ENCODE measurements at regions not wholly inside any gene's neighbourhood (a gene's known extent, or its start where the extent isn't known, plus 50 kb on each side); places are given as distances from the start of the nearest gene placed in this dataset.

- ATAC-seq, result no peak
- H3K9me3 ChIP-seq (ENCODE audit: control insufficient read depth, low read length, poor library complexity, severe bottlenecking), result no peaks in the 10 kb centered on the region
- no peak for DNase-seq
- H3K4me3 Mint-ChIP-seq, result no peak overlapping the region
- no peaks in the 10 kb centered on the region for H3K4me1 Mint-ChIP-seq
- peaks cover 63% of the 10 kb centered on the region for H3K27me3 Mint-ChIP-seq
- no peaks in the 10 kb centered on the region for H3K36me3 Mint-ChIP-seq (ENCODE audit: low read depth)
- H3K27ac Mint-ChIP-seq, result no peak overlapping the region
Measured at GRCh38 chr2:18428516-18428915, 131.9 kb downstream of the RDH14 start.

DNA sequence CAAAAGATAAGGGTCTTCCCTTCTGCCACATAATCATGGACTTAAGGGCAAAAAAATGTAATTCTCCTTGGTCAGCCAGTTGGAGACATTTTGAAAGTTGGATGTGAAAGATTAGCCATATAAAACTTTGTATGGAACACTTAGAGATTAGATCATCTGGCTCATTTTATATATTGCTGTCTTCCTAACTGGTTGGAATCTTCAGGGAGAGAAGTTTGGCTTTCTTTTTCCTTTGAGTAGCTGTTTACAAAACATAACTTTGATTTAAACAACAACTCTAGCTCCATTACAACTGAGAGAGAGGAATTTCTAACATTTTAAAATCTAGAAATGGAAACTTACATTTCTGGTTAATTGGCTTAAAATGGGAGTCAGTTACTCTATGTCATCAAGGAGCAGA lies 132.7 kb downstream of the RDH14 start:
- no peaks in the 10 kb centered on the region for H3K36me3 Mint-ChIP-seq (ENCODE audit: low read depth)
- peaks cover 59% of the 10 kb centered on the region for H3K27me3 Mint-ChIP-seq
- ATAC-seq (no peak), DNase-seq (no peak)
- H3K4me3 Mint-ChIP-seq, result no peak overlapping the region
- H3K27ac Mint-ChIP-seq, result no peak overlapping the region
- no peaks in the 10 kb centered on the region for H3K9me3 ChIP-seq (ENCODE audit: control insufficient read depth, low read length, poor library complexity, severe bottlenecking)
- no peaks in the 10 kb centered on the region for H3K4me1 Mint-ChIP-seq

DNA sequence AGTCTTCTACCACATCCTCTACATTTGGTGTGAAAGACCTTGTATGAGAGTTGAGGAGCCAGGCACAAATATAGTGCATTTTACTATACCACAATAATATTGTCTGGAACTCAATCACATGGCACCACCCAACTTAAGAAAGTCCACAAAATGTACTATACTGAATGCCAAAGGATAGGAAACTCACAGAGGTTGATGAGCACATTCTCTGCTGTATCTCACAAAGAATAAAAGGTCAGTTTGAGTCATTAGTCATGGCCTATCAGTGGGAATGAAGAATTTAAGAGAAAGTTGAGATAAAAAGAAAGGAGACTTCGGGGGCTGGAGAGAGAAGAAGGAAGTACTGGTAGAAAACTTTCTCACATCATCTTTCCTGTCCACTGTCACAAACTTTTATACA lies 134.3 kb downstream of the RDH14 start:
- H3K27me3 Mint-ChIP-seq, result peaks cover 57% of the 10 kb centered on the region
- H3K4me1 Mint-ChIP-seq, result no peaks in the 10 kb centered on the region
- no peak overlapping the region for H3K27ac Mint-ChIP-seq
- H3K4me3 Mint-ChIP-seq, result no peak overlapping the region
- no peaks in the 10 kb centered on the region for H3K36me3 Mint-ChIP-seq (ENCODE audit: low read depth)
- ATAC-seq (no peak), DNase-seq (no peak)
- no peaks in the 10 kb centered on the region for H3K9me3 ChIP-seq (ENCODE audit: control insufficient read depth, low read length, poor library complexity, severe bottlenecking)

DNA sequence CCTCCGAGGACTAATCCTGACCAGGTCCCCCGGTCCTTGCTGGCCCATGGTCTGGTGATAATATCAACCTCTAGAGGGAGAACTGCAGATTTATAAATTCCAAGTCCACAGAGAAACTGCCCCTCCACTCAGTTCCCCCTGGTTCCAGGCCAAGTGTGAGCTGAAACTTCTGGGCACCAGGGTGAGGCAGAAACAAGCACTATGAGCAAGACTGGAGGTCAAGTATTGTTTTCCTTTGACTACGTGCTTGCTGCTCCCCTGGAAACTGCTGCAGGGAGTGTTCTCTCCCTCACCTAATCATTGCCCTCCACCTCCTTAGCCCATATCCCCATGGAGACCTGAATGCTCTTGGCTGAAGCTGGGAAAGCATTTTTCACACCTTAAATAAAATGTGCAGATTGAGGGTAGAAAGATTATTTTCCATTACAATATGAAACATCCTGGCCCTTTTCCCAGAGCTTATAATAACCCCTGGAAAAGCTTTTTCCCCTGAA lies 135.2 kb downstream of the RDH14 start:
- Mint-ChIP-seq H3K4me3 (no peak overlapping the region), H3K27ac (no peak overlapping the region), H3K27me3 (peaks cover 57% of the 10 kb centered on the region), H3K4me1 (no peaks in the 10 kb centered on the region), H3K36me3 (ENCODE audit: low read depth) (no peaks in the 10 kb centered on the region)
- ATAC-seq (no peak), DNase-seq (no peak)
- no peaks in the 10 kb centered on the region for H3K9me3 ChIP-seq (ENCODE audit: control insufficient read depth, low read length, poor library complexity, severe bottlenecking)

DNA sequence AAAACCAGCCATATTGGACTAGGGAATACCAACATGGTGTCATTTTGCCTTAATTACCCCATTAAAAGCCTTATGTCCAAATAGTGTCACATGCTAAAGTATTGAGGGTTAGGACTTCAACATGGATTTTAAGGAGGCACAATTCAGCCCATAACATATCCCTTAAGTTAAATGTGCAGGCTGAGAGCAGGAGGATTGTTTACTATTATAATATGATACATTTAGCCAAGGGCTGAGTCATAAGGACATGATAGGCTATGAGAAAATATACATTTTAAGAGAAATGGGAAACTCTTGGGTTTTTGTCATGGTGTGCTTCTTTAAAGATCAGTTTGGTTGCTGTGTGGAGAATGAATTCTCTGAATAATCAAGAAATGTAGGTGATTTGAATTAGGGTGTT lies 136.8 kb downstream of the RDH14 start:
- ATAC-seq (no peak), DNase-seq (no peak)
- Mint-ChIP-seq H3K36me3 (ENCODE audit: low read depth) (no peaks in the 10 kb centered on the region), H3K27ac (no peak overlapping the region), H3K27me3 (peaks cover 49% of the 10 kb centered on the region), H3K4me3 (no peak overlapping the region), H3K4me1 (no peaks in the 10 kb centered on the region)
- no peaks in the 10 kb centered on the region for H3K9me3 ChIP-seq (ENCODE audit: control insufficient read depth, low read length, poor library complexity, severe bottlenecking)

- DNase-seq (no peak), ATAC-seq (no peak)
- Mint-ChIP-seq H3K36me3 (ENCODE audit: low read depth) (no peaks in the 10 kb centered on the region), H3K27me3 (peaks cover 51% of the 10 kb centered on the region), H3K4me3 (no peak overlapping the region), H3K27ac (no peak overlapping the region), H3K4me1 (no peaks in the 10 kb centered on the region)
- no peaks in the 10 kb centered on the region for H3K9me3 ChIP-seq (ENCODE audit: control insufficient read depth, low read length, poor library complexity, severe bottlenecking)
Measured at GRCh38 chr2:18422432-18423165, 137.9 kb downstream of the RDH14 start.

DNA sequence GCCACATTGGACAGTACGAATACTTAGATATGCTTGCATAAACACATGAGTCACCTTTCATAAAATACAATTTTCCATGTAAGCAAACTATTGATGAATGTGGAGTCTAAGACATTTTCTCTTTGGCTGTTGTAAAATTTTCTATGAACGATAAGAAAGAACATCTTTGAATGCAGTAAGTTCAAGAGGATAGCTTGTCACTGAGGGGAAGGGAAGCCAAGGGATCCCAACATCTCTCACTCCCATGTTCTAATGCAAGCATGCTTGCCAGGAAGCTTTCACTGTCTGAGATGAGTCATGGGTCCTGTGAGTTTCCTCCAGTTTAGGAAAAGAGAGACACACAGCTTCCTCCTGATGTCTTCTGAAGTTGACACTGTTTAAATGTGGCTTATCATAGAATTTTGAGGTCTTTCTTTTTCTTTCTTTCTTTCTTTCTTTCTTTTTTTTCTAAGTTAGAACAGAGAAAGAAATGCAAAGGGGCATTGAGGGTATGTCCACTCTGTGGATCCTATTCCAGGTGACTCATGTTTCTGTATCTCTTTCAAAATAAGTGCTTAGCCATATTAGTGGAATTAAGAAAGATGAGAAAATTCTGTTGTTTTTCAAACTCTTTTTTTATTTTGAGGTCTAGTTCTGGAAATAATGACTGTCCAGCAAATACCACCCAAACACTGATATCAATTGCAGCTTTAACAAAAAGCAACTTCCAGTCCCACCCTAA lies 146.6 kb downstream of the RDH14 start:
- Mint-ChIP-seq H3K27me3 (peaks cover 31% of the 10 kb centered on the region), H3K27ac (no peak overlapping the region), H3K4me3 (no peak overlapping the region), H3K36me3 (ENCODE audit: low read depth) (no peaks in the 10 kb centered on the region), H3K4me1 (no peaks in the 10 kb centered on the region)
- H3K9me3 ChIP-seq (ENCODE audit: control insufficient read depth, low read length, poor library complexity, severe bottlenecking), result no peaks in the 10 kb centered on the region
- DNase-seq (no peak), ATAC-seq (no peak)

DNA sequence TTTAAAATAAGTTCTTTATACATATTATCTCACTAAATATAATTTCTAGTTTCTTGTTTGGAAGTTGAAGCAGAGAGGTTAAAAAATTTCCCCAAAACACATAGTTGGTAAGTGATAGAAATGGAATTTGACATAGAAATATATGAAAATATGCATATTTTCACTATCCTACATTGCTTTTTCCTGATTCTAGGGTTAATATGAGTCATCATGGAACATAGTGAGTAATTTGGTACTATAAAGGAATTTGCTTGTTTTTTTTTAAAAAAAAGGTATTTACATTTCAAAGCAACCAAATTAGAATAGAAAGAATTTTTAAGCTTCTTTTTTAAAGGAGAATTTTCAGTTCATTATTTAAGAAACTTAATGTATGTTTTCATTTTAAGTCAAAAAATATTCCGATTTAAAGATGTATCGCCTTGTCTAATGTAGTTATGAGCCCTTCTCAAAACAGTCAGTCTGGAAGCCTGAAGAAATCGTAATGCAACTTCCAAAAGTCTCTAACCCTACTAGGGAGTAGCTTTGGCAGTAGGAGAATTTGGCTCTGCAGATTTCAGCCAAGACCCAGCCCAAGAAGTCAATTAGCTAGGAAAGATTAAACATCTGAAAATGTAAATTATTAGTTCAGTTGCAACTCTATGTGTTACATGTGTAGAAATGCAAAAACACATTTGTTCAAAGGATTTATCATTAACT lies 147.3 kb downstream of the RDH14 start:
- Mint-ChIP-seq H3K27me3 (peaks cover 24% of the 10 kb centered on the region), H3K36me3 (ENCODE audit: low read depth) (no peaks in the 10 kb centered on the region), H3K4me1 (no peaks in the 10 kb centered on the region), H3K27ac (no peak overlapping the region), H3K4me3 (no peak overlapping the region)
- DNase-seq (no peak), ATAC-seq (no peak)
- H3K9me3 ChIP-seq (ENCODE audit: control insufficient read depth, low read length, poor library complexity, severe bottlenecking), result no peaks in the 10 kb centered on the region

DNA sequence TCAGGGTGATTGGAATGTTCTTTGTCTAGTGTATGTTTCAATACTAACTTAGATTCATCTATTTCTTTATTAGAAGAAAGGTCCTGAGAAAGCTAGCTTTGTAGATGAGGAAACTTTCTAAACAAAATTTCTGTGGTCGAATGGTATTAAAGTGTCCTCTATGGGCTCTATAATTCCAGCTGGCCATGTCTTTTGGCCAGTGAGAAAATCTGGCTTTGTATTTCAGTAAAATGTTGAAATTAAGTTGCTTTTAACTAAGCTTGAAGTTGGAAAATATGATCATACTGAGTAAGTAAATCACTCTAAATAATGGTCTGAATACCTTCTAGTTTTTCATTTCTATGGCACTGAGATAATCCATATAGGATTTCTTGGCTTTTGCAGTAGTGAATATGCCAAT lies 148.8 kb downstream of the RDH14 start:
- Mint-ChIP-seq H3K4me3 (no peak overlapping the region), H3K27me3 (peaks cover 30% of the 10 kb centered on the region), H3K4me1 (no peaks in the 10 kb centered on the region), H3K36me3 (ENCODE audit: low read depth) (no peaks in the 10 kb centered on the region), H3K27ac (no peak overlapping the region)
- H3K9me3 ChIP-seq (ENCODE audit: control insufficient read depth, low read length, poor library complexity, severe bottlenecking), result no peaks in the 10 kb centered on the region
- ATAC-seq (no peak), DNase-seq (no peak)

DNA sequence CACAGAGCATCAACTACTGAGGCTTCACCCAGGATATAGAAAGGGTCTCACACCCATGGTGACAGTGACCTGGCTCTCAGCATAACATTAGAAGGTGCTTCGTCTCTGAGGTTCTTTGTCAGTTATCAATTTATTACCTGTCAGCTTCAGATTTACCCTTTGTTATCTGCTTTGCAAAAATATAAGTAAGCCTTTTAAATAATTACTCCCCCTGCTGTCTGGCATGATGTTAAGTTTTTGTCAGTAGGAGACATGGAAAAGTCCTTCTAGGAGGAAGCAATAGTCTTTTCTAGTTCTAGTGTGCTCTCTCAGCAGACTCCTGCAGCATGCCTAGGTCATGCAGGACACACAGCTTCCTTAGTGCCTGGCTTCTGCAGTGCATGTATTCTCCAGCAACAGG lies 149.9 kb downstream of the RDH14 start:
- ATAC-seq, result no peak
- no peak for DNase-seq
- H3K36me3 Mint-ChIP-seq (ENCODE audit: low read depth), result no peaks in the 10 kb centered on the region
- H3K4me1 Mint-ChIP-seq, result no peaks in the 10 kb centered on the region
- peaks cover 30% of the 10 kb centered on the region for H3K27me3 Mint-ChIP-seq
- no peaks in the 10 kb centered on the region for H3K9me3 ChIP-seq (ENCODE audit: control insufficient read depth, low read length, poor library complexity, severe bottlenecking)
- H3K4me3 Mint-ChIP-seq, result no peak overlapping the region
- H3K27ac Mint-ChIP-seq, result no peak overlapping the region

- H3K27me3 Mint-ChIP-seq, result peaks cover 30% of the 10 kb centered on the region
- no peaks in the 10 kb centered on the region for H3K4me1 Mint-ChIP-seq
- no peak for DNase-seq
- H3K4me3 Mint-ChIP-seq, result no peak overlapping the region
- no peak for ATAC-seq
- no peaks in the 10 kb centered on the region for H3K36me3 Mint-ChIP-seq (ENCODE audit: low read depth)
- H3K27ac Mint-ChIP-seq, result no peak overlapping the region
- no peaks in the 10 kb centered on the region for H3K9me3 ChIP-seq (ENCODE audit: control insufficient read depth, low read length, poor library complexity, severe bottlenecking)
Measured at GRCh38 chr2:18408638-18409037, 151.8 kb downstream of the RDH14 start.

DNA sequence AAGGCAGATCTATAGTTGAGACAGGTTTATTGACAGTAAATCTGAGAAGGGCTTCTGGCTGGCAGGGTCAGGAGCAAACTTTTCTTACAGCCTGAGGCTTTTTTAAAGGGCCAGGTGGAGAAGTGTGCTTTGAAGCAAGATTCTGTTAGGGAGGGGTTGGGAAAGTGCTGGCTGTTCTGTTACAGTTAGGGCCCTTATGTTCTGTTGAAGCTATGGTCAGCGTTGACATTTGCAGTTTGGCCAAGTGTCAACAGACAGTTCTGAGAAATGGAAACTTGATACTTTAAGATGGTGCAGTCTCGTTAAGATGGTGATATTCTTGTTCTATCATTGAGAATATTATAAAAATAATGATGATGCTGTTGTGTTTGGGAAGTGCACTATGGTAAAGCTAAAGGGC lies 154.2 kb downstream of the RDH14 start:
- H3K27me3 Mint-ChIP-seq, result peaks cover 27% of the 10 kb centered on the region
- ATAC-seq (no peak), DNase-seq (no peak)
- no peaks in the 10 kb centered on the region for H3K36me3 Mint-ChIP-seq (ENCODE audit: low read depth)
- H3K9me3 ChIP-seq (ENCODE audit: control insufficient read depth, low read length, poor library complexity, severe bottlenecking), result no peaks in the 10 kb centered on the region
- no peak overlapping the region for H3K4me3 Mint-ChIP-seq
- no peaks in the 10 kb centered on the region for H3K4me1 Mint-ChIP-seq
- H3K27ac Mint-ChIP-seq, result no peak overlapping the region

DNA sequence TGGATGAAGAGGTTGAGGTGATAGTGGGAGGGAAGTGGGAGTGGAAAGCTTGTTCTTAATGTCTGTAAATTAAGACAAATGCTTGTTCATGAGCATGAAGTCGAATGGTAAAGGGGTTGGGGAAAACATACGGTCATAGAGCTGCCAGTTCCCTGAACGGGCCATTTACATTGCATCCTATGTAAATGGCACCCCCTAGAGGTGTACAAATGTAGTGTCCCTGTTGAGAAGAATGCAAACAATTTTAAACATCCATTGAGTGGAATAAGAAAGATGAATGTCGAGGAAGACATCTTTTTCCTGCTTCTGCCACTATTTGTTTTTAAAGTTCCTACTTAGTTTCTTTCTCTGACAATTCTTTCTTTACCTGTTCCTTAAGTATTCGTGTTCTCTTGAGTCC lies 155.7 kb downstream of the RDH14 start:
- H3K4me1 Mint-ChIP-seq, result no peaks in the 10 kb centered on the region
- H3K36me3 Mint-ChIP-seq (ENCODE audit: low read depth), result no peaks in the 10 kb centered on the region
- no peak for ATAC-seq
- DNase-seq, result no peak
- H3K4me3 Mint-ChIP-seq, result no peak overlapping the region
- no peak overlapping the region for H3K27ac Mint-ChIP-seq
- peaks cover 12% of the 10 kb centered on the region for H3K27me3 Mint-ChIP-seq
- H3K9me3 ChIP-seq (ENCODE audit: control insufficient read depth, low read length, poor library complexity, severe bottlenecking), result no peaks in the 10 kb centered on the region

Measured in T-helper 17 cell (primary cell).